GM12878 (cell line): ENCODE measurements at regions not wholly inside any gene's neighbourhood (a gene's known extent, or its start where the extent isn't known, plus 50 kb on each side); places are given as distances from the start of the nearest gene placed in this dataset.

Experiments
- ATAC-seq: fragments of 200-7000 bp; cut with Tn5 transposase; 3 replicates; pipeline ENCODE4 v1.9.1; 2020; ENCODE audit warnings: mild to moderate bottlenecking, moderate library complexity
- BruUV-seq: library from RNA; stranded (reverse); fragments of 400-500 nt; replicated peaks from 2 replicates; lab custom pipeline; 2021; lab: Mats Ljungman, UMichigan
- CTCF ChIA-PET: fragments of 300-600 bp; sonication (Branson Sonifier 250); formaldehyde crosslinking; extraction: SDS; loops from one replicate; lab custom pipeline; 2021; ENCODE audit warnings: inconsistent platforms; lab: Yijun Ruan, JAX
- POLR2A ChIA-PET: fragments of 350-600 bp; formaldehyde crosslinking; extraction: SDS; loops from one replicate; lab custom pipeline; 2021; ENCODE audit warnings: inconsistent platforms; lab: Charles Lee
- RAD21 ChIA-PET: fragments of 300-600 bp; sonication (Branson Sonifier 250); formaldehyde crosslinking; loops from one replicate; lab custom pipeline; 2023; ENCODE audit warnings: antibody characterized with exemption; ENCODE audit not compliant: unreplicated experiment; lab: Charles Lee
- SMC1A ChIA-PET: fragments of 300-600 bp; sonication (Branson Sonifier 250); formaldehyde crosslinking; loops from one replicate; lab custom pipeline; 2023; ENCODE audit not compliant: unreplicated experiment, uncharacterized antibody; lab: Charles Lee
- DNase-seq: peaks from one replicate; pipeline ENCODE4 v3.0.0-alpha.2; 2011; ENCODE audit warnings: low read depth, low spot score
- FAIRE-seq: peaks from 3 replicates; lab custom pipeline; 2011; peaks lifted over from hg19 to GRCh38; lab: Jason Lieb, UNC
- H2AFZ ChIP-seq: 2 replicates; pipeline ENCODE4 v1.6.0; 2011; ENCODE audit warnings: low read depth, low read length, control low read depth; ENCODE audit not compliant: control insufficient read depth
- H3K27ac ChIP-seq: 2 replicates; pipeline ENCODE4 v1.5.1; 2011; ENCODE audit warnings: control low read depth; ENCODE audit not compliant: control insufficient read depth, insufficient read depth
- H3K27me3 ChIP-seq, 2 experiments: replicated peaks in 1 of 2; 2 replicates each; pipeline versions ENCODE4 v1.6.0 to v1.6.1; 2011; ENCODE audit warnings: low read length in 1 of 2; ENCODE audit not compliant: control insufficient read depth in 2 of 2, insufficient read depth in 2 of 2
- H3K36me3 ChIP-seq, 2 experiments: 2 replicates each; pipeline ENCODE4 v1.5.1; 2011; ENCODE audit warnings: low read length in 1 of 2; ENCODE audit not compliant: control insufficient read depth in 2 of 2, insufficient read depth in 2 of 2
- H3K4me1 ChIP-seq: 2 replicates; pipeline ENCODE4 v1.6.1; 2011; ENCODE audit warnings: mild to moderate bottlenecking, low read length, moderate library complexity, mixed read lengths; ENCODE audit not compliant: control insufficient read depth, insufficient read depth
- H3K4me2 ChIP-seq: 2 replicates; pipeline ENCODE4 v1.6.0; 2011; ENCODE audit warnings: control low read depth; ENCODE audit not compliant: control insufficient read depth, insufficient read depth
- H3K4me3 ChIP-seq: fragments of 200-600 bp; sonication (generic); 2 replicates; pipeline ENCODE4 v1.5.1; 2016
- H3K79me2 ChIP-seq: 2 replicates; pipeline ENCODE4 v1.6.0; 2011; ENCODE audit warnings: low read length; ENCODE audit not compliant: control insufficient read depth, insufficient read depth
- H3K9ac ChIP-seq: 2 replicates; pipeline ENCODE4 v1.8.0; 2011; ENCODE audit warnings: low read length, control low read depth, mixed read lengths; ENCODE audit not compliant: control insufficient read depth, insufficient read depth
- H3K9me3 ChIP-seq: replicated peaks from 3 replicates; pipeline ENCODE4 v1.5.1; 2011; ENCODE audit warnings: mild to moderate bottlenecking, low read length; ENCODE audit not compliant: control insufficient read depth, insufficient read depth
- H4K20me1 ChIP-seq: 2 replicates; pipeline ENCODE4 v1.6.0; 2011; ENCODE audit not compliant: control insufficient read depth, insufficient read depth
- BCL3 ChIP-seq: IDR thresholded peaks from 2 replicates; pipeline ENCODE4 v1.6.1; 2011; ENCODE audit warnings: borderline replicate concordance, low read depth, mild to moderate bottlenecking, moderate library complexity, low read length; ENCODE audit not compliant: insufficient read depth, poor library complexity, severe bottlenecking
- BRCA1 ChIP-seq: IDR thresholded peaks from 2 replicates; pipeline ENCODE4 v1.6.1; 2011; ENCODE audit warnings: low read depth, low read length, improper control_type of control experiment
- MTA2 ChIP-seq: fragments of 450-650 bp; IDR thresholded peaks from 2 replicates; pipeline ENCODE4 v1.6.1; 2016; ENCODE audit warnings: low read depth, mild to moderate bottlenecking, moderate library complexity
- PRDM15 ChIP-seq: fragments of 450-650 bp; formaldehyde crosslinking; IDR thresholded peaks from 2 replicates; pipeline ENCODE4 v1.4.0; 2020; ENCODE audit warnings: mild to moderate bottlenecking, moderate library complexity
- RAD21 ChIP-seq: IDR thresholded peaks from 2 replicates; pipeline ENCODE4 v1.6.1; 2011; ENCODE audit warnings: mild to moderate bottlenecking, low read depth, low read length, moderate library complexity; ENCODE audit not compliant: insufficient read depth
- REST ChIP-seq: IDR thresholded peaks from 2 replicates; pipeline ENCODE4 v1.6.1; 2012; ENCODE audit warnings: mild to moderate bottlenecking, low read depth, low read length
- SIX5 ChIP-seq: IDR thresholded peaks from 2 replicates; pipeline ENCODE4 v1.6.1; 2011; ENCODE audit warnings: mild to moderate bottlenecking, low read depth, low read length, moderate library complexity; ENCODE audit not compliant: severe bottlenecking
- SUZ12 ChIP-seq: fragments of 200-600 bp; sonication (generic); IDR thresholded peaks from one replicate; pipeline ENCODE4 v1.6.1; 2018; ENCODE audit warnings: antibody characterized with exemption, mild to moderate bottlenecking; ENCODE audit not compliant: unreplicated experiment
- ZNF592 ChIP-seq: fragments of 450-650 bp; IDR thresholded peaks from 2 replicates; pipeline ENCODE4 v1.6.1; 2017; ENCODE audit warnings: mild to moderate bottlenecking, moderate library complexity
- ZNF622 ChIP-seq: fragments of 450-650 bp; IDR thresholded peaks from 2 replicates; pipeline ENCODE4 v1.6.1; 2017; ENCODE audit warnings: mild to moderate bottlenecking, inconsistent platforms
- in situ Hi-C: fragments of 300-500 bp; cut with MboI; formaldehyde crosslinking; loops from 9 replicates; pipeline ENCODE4 v1.14.3; 2018; ENCODE audit warnings: mixed read lengths
- intact Hi-C: fragments of 100-400 bp; cut with micrococcal nuclease; formaldehyde crosslinking; loops from one replicate; pipeline ENCODE4 v1.14.2; 2022; ENCODE audit not compliant: unreplicated experiment

- DNase-seq (no peak), ATAC-seq (no peak), FAIRE-seq (no peak)
- no peak overlapping the region for H3K4me2 ChIP-seq
- no peaks in the 10 kb centered on the region for H3K9me3 ChIP-seq
- SMC1A ChIA-PET: interaction anchor here (0.6 kb wide), 1 partner anchor 43 kb away, joined by 3 read pairs; no protein-coding TSS in a partner anchor
- H3K27me3 ChIP-seq: no peaks in the 10 kb centered on the region
- no TSS peak for BruUV-seq
- no peaks in the 10 kb centered on the region for H4K20me1 ChIP-seq
- H3K4me3 ChIP-seq: no peak overlapping the region
- no peaks in the 10 kb centered on the region for H3K4me1 ChIP-seq
- POLR2A ChIA-PET: no interaction called here
- no peaks in the 10 kb centered on the region for H3K36me3 ChIP-seq
- RAD21 ChIA-PET: no interaction called here
- CTCF ChIA-PET: no interaction called here
- H3K27ac ChIP-seq: no peak overlapping the region
- H3K79me2 ChIP-seq: no peaks in the 10 kb centered on the region
- intact Hi-C loops (no loop called here), in situ Hi-C loops (no loop called here)
- no peak overlapping the region for H3K9ac ChIP-seq
- no peak overlapping the region for H2AFZ ChIP-seq
- TF ChIP-seq MTA2 (no peak), BCL3 (no peak), ZNF592 (no peak), ZNF622 (no peak), BRCA1 (no peak), PRDM15 (CRISPR knock-in tag) (no peak), RAD21 (no peak), SIX5 (no peak), REST (no peak), SUZ12 (no peak)
Measured at GRCh38 chr5:120927950-120928530, 463.9 kb downstream of the PRR16 start.
